Dermis microvascular lymphatic vessel endothelial cell (primary cell): ENCODE measurements at regions not wholly inside any gene's neighbourhood (a gene's known extent, or its start where the extent isn't known, plus 50 kb on each side); places are given as distances from the start of the nearest gene placed in this dataset.

ENCODE experiments used
- DNase-seq, 2 donors: peaks; one replicate each; pipeline versions ENCODE4 v3.0.0 to v3.0.0-alpha.2; 2010; ENCODE audit warnings: low read depth in 2 of 2

GRCh38 chr17:36728030-36728991 is 126.9 kb downstream of the MRM1 start:
- DNase-seq = no peak

- DNase-seq = no peak
Observed at GRCh38 chr17:36730095-36730808, 128.9 kb downstream of the MRM1 start.

GRCh38 chr17:36730857-36731490 is 129.6 kb downstream of the MRM1 start:
- no peak for DNase-seq

- DNase-seq = no peak
Observed at GRCh38 chr17:36731811-36732210, 130.4 kb downstream of the MRM1 start.

GRCh38 chr17:36732351-36732750 is 131.0 kb downstream of the MRM1 start:
- DNase-seq = no peak

- no peak for DNase-seq
Observed at GRCh38 chr17:36736201-36737156, 135.1 kb downstream of the MRM1 start.

- no peak for DNase-seq
Observed at GRCh38 chr17:36739208-36739607, 137.8 kb downstream of the MRM1 start.

GRCh38 chr17:36740157-36740556 is 138.8 kb downstream of the MRM1 start:
- no peak for DNase-seq

- no peak for DNase-seq
Observed at GRCh38 chr17:36741019-36741902, 139.9 kb downstream of the MRM1 start.

GRCh38 chr17:36742267-36743000 is 141.1 kb downstream of the MRM1 start:
- DNase-seq = no peak

- DNase-seq = no peak
Observed at GRCh38 chr17:36743130-36743529, 141.7 kb downstream of the MRM1 start.

GRCh38 chr17:36746381-36747053 is 145.1 kb downstream of the MRM1 start:
- DNase-seq = no peak

- no peak for DNase-seq
Observed at GRCh38 chr17:36747861-36748260, 146.5 kb downstream of the MRM1 start.

- DNase-seq = no peak
Observed at GRCh38 chr17:36748272-36748671, 146.9 kb downstream of the MRM1 start.

GRCh38 chr17:36749493-36749892 is 148.1 kb downstream of the MRM1 start:
- DNase-seq = no peak

- DNase-seq = no peak
Observed at GRCh38 chr17:36750316-36750885, 149.0 kb downstream of the MRM1 start.

GRCh38 chr17:36752096-36752888 is 150.9 kb downstream of the MRM1 start:
- no peak for DNase-seq

GRCh38 chr17:36755586-36755985 is 154.2 kb downstream of the MRM1 start:
- DNase-seq = peak in 1 of 2 donors; percentile 23
